ENCODE measurements at regions not wholly inside any gene's neighbourhood (a gene's known extent, or its start where the extent isn't known, plus 50 kb on each side); places are given as distances from the start of the nearest gene placed in this dataset.

DNA sequence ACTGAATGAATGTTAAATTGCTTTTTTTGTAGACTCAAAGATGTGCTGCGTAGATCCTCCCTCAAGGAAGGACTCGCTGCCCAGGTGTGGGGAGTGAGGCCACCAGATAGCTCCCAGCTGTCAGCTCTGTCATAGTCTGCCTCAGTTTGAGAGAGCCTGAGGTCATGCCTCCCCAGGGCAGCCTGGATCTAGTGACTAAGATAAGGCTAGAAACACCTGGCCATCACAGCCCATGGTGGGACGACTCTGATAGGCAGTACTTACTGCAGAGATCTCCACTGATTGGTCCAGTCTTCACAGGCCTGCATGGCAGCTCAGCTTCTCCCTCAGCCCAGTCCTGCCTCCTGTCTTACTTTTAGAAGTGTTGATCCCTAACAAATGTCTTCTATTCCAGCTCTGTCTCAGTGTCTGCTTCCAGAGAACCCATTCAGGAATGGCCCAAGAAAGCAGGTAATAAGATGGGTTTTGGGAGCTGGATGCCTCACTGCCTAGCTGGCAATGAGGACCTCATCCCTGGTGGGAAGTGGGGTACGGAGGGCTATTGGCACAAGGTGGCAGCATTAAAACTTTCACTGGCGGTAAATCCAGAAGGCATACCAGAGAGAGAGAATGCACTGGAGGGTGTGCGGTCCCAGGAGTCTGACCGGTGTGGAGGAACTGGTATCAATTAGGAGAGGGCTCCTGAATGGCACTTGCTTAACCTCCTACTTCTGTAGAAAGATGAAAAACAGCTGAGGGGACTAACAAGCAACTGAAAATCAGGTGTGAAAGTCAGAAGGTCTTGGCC, 55.3 kb upstream of the GPR37L1 start:
- DNase-seq = no peak

- DNase-seq = peak; percentile 30
These were observed 54.1 kb upstream of the GPR37L1 start for GRCh38 chr1:202068596-202068995.

- peak; percentile 97 for DNase-seq
These were observed 53.1 kb upstream of the GPR37L1 start for GRCh38 chr1:202069662-202070061.

- DNase-seq = no peak
These were observed 50.4 kb upstream of the GPR37L1 start for GRCh38 chr1:202072211-202072765.
